ENCODE measurements at regions not wholly inside any gene's neighbourhood (a gene's known extent, or its start where the extent isn't known, plus 50 kb on each side); places are given as distances from the start of the nearest gene placed in this dataset.

GRCh38 chr4:163852246-163852645 is 357.8 kb downstream of the TMA16 start:
- no peak for TF ChIP-seq POLR2A (IDR thresholded peaks at IDR 0.05; ENCODE audit: low read length)
- TF ChIP-seq GATA1 (IDR thresholded peaks at IDR 0.05; ENCODE audit: low read depth, low read length): no peak

Data from erythroblast (primary cell).